Liver (tissue), 6 donors: ENCODE measurements at regions not wholly inside any gene's neighbourhood (a gene's known extent, or its start where the extent isn't known, plus 50 kb on each side); places are given as distances from the start of the nearest gene placed in this dataset.
"Not testable (repeated sequence)": the region's sequence is repeated elsewhere in the genome, so short reads cannot be mapped to it uniquely, and the experiment has no call there.

Experiments
- DNase-seq: peaks from one replicate; pipeline ENCODE4 v3.0.0-alpha.2; 2017; ENCODE audit warnings: low spot score
- H3K27ac ChIP-seq, 2 donors: one replicate each; pipeline ENCODE4 v1.7.0; 2013; ENCODE audit warnings: inconsistent platforms in 2 of 2, low read length in 2 of 2, control low read depth in 1 of 2, low read depth in 1 of 2, mild to moderate bottlenecking in 1 of 2
- H3K27me3 ChIP-seq, 4 donors: one replicate each; pipeline versions ENCODE4 v1.6.1 to v1.7.0; 2013; ENCODE audit warnings: low read length in 3 of 4, inconsistent platforms in 1 of 4, mild to moderate bottlenecking in 1 of 4, moderate library complexity in 1 of 4; ENCODE audit not compliant: control insufficient read depth in 4 of 4, insufficient read depth in 4 of 4
- H3K36me3 ChIP-seq, 4 donors: one replicate each; pipeline versions ENCODE4 v1.6.1 to v1.7.0; 2013; ENCODE audit warnings: low read length in 3 of 4, mild to moderate bottlenecking in 3 of 4, low read depth in 1 of 4, moderate library complexity in 1 of 4; ENCODE audit not compliant: control insufficient read depth in 4 of 4, insufficient read depth in 3 of 4
- H3K4me1 ChIP-seq, 4 donors: one replicate each; pipeline versions ENCODE4 v1.6.1 to v1.7.0; 2013; ENCODE audit warnings: low read length in 3 of 4, mild to moderate bottlenecking in 3 of 4, moderate library complexity in 1 of 4; ENCODE audit not compliant: control insufficient read depth in 4 of 4, insufficient read depth in 4 of 4
- H3K4me3 ChIP-seq, 3 donors: one replicate each; pipeline versions ENCODE4 v1.6.1 to v1.7.0; 2013; ENCODE audit warnings: low read length in 3 of 3, control low read depth in 1 of 3, low read depth in 1 of 3, mild to moderate bottlenecking in 1 of 3
- H3K9ac ChIP-seq, 2 donors: one replicate each; pipeline ENCODE4 v1.7.0; 2013; ENCODE audit warnings: low read length in 2 of 2, mild to moderate bottlenecking in 2 of 2, moderate library complexity in 2 of 2, control low read depth in 1 of 2, low read depth in 1 of 2
- H3K9me3 ChIP-seq, 4 donors: one replicate each; pipeline versions ENCODE4 v1.6.1 to v1.7.0; 2013; ENCODE audit warnings: low read length in 3 of 4; ENCODE audit not compliant: control insufficient read depth in 4 of 4
- WGBS: extraction: QIAGEN DNeasy Blood & Tissue Kit; methylation state at CpG from one replicate; pipeline ENCODE4 v1.1.7; 2013; 5-methylcytosine and 5-hydroxymethylcytosine counted together
- donor health status: healthy.
- donor health status: healthy.
- donor health status: healthy.

DNA sequence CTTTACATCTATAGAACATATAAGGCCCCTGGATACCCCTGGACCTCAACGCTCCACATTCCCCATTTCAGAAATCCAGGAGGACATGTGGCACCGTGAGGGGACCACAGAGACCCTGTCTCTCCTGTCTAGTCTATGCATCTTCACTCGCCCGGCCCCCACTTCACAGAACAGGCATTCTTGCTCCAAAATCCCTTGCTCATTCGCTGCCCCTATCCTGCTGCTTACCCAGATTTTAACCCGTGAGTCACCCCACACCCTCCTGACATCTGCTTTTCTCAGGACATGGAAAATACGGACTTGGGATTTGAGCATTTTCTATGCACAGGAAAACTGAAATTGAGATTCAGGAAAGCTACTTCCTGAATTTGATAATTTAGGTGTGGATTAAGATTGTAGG is 279.3 kb upstream of the FAM240B start:
- not testable (repeated sequence) for H3K9me3 ChIP-seq, H3K27me3 ChIP-seq, H3K36me3 ChIP-seq, H3K27ac ChIP-seq, H3K9ac ChIP-seq, DNase-seq, H3K4me1 ChIP-seq, H3K4me3 ChIP-seq
- 54% methylated on average over 7 of the region's 7 CpGs for WGBS

DNA sequence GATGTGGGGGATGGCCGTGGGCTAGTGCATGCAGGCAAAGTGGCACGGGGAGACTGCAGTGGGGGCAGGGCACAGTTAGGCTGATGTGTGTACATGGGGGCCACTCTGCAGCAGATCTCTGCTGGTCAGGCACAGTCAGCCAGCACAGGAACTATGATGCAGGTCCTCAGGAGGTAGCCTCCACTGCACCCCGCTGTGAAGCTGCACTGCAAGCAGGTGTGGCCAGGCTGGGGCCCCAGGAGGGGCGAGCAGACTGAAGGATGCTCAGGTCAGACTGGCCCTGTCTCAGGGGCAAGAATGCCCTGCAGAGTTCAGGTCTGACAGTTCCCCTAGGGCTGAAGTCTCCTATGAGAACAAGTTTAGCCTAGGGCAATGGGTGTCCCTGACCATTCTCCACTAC is 273.8 kb upstream of the FAM240B start:
- not testable (repeated sequence) for H3K4me3 ChIP-seq, H3K36me3 ChIP-seq, DNase-seq, H3K9ac ChIP-seq, H3K27ac ChIP-seq, H3K9me3 ChIP-seq, H3K4me1 ChIP-seq, H3K27me3 ChIP-seq
- 49% methylated on average over 2 of the region's 4 CpGs for WGBS

DNA sequence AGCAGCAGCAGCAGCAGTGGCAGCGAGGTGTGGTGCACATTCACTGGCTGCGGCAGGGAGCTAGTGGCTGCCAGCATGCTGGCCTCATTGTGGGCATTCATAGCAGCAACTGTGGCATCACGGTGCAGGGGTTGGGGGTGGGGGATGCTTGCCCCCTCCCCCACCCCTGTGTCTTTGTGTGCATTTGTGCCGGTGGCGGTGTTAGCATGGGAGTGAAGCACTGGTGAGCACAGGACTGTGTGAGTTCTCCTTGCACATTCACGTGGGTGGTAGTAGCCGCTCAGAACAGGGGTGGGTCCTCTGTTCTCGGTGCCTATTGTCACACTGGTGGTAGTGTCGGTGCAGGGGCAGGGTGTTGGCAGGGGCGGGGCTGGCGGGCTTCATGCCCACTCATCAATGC is 273.2 kb upstream of the FAM240B start:
- not testable (repeated sequence) for H3K9ac ChIP-seq, H3K4me3 ChIP-seq, H3K27me3 ChIP-seq, DNase-seq, H3K9me3 ChIP-seq, H3K36me3 ChIP-seq, H3K27ac ChIP-seq, H3K4me1 ChIP-seq
- 76% methylated on average over 11 of the region's 11 CpGs for WGBS

- H3K4me3 ChIP-seq, H3K27me3 ChIP-seq, H3K9ac ChIP-seq, H3K36me3 ChIP-seq, H3K4me1 ChIP-seq, DNase-seq, H3K9me3 ChIP-seq, H3K27ac ChIP-seq: not testable (repeated sequence)
- 78% methylated on average over 4 of the region's 5 CpGs for WGBS
Observed at GRCh38 chr9:38978734-38979133, 258.8 kb upstream of the FAM240B start.

GRCh38 chr9:38969480-38969879 is 249.5 kb upstream of the FAM240B start:
- H3K4me3 ChIP-seq, H3K27ac ChIP-seq, H3K9me3 ChIP-seq, H3K36me3 ChIP-seq, H3K4me1 ChIP-seq, DNase-seq, H3K27me3 ChIP-seq, H3K9ac ChIP-seq: not testable (repeated sequence)
- WGBS: 42% methylated on average over 3 of the region's 5 CpGs

DNA sequence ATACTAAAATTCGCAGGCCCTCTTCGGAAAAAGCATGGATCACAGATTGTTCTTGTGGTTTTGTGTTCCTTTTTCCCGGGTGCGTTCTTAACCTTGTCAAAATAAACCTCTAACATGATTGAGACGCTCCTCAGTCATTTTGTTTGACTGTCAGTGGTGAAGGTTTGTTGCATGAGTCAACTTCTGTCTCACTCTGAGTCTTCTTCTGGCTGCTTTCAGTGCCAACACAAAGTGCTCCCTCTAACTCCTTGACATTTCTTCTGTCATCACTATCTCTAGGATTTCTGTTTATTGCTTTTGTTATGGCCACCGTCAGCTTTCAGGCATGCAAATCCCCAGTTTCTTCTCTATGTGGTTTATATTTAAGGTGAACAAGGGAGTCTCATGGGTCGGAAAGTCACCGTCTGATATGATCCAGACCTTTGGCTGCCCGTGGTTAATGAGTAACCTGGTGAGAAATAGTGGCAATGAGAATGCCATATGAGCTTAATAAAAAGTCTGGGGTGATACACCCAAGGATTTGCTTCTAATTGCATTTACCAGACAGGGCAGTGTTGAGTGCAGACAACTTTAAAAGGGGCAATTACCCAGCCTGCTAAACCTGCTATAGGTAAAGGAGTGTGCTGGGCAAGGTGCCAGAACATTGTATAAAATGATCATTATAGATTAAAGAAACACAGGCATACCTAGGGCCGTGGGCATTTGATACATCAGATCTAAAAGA is 248.9 kb upstream of the FAM240B start:
- WGBS: 54% methylated on average over 5 of the region's 10 CpGs
- DNase-seq, H3K9ac ChIP-seq, H3K4me3 ChIP-seq, H3K27ac ChIP-seq, H3K4me1 ChIP-seq, H3K9me3 ChIP-seq, H3K36me3 ChIP-seq, H3K27me3 ChIP-seq: not testable (repeated sequence)

GRCh38 chr9:38967866-38968265 is 247.9 kb upstream of the FAM240B start:
- not testable (repeated sequence) for H3K36me3 ChIP-seq, H3K9me3 ChIP-seq, H3K4me1 ChIP-seq, H3K9ac ChIP-seq, H3K4me3 ChIP-seq, H3K27ac ChIP-seq, H3K27me3 ChIP-seq, DNase-seq
- WGBS: no CpG with 5 or more reads among the region's 6 CpGs

- not testable (repeated sequence) for H3K9ac ChIP-seq, H3K27ac ChIP-seq, H3K4me3 ChIP-seq, DNase-seq, H3K9me3 ChIP-seq, H3K36me3 ChIP-seq, H3K27me3 ChIP-seq, H3K4me1 ChIP-seq
- no CpG with 5 or more reads among the region's 3 CpGs for WGBS
Observed at GRCh38 chr9:38967285-38967684, 247.4 kb upstream of the FAM240B start.

GRCh38 chr9:38959812-38960211 is 239.9 kb upstream of the FAM240B start:
- DNase-seq, H3K27me3 ChIP-seq, H3K27ac ChIP-seq, H3K9me3 ChIP-seq, H3K9ac ChIP-seq, H3K36me3 ChIP-seq, H3K4me3 ChIP-seq, H3K4me1 ChIP-seq: not testable (repeated sequence)
- WGBS: no CpG with 5 or more reads among the region's 4 CpGs
